Mucosa of descending colon (tissue), 3 donors: ENCODE measurements at regions not wholly inside any gene's neighbourhood (a gene's known extent, or its start where the extent isn't known, plus 50 kb on each side); places are given as distances from the start of the nearest gene placed in this dataset.
"Not testable (repeated sequence)": the region's sequence is repeated elsewhere in the genome, so short reads cannot be mapped to it uniquely, and the experiment has no call there.

Experiments
- ATAC-seq: fragments of 200-7000 bp; cut with Tn5 transposase; one replicate; pipeline ENCODE4 v1.9.1; 2020; ENCODE audit warnings: mild to moderate bottlenecking, moderate library complexity
- DNase-seq, 3 donors: peaks; one replicate each; pipeline ENCODE4 v3.0.0-alpha.2; 2020
- H3K36me3 ChIP-seq: fragments of 200-600 bp; one replicate; pipeline ENCODE4 v1.8.0; 2021; ENCODE audit warnings: low read depth, mild to moderate bottlenecking
- H3K4me1 ChIP-seq: fragments of 200-600 bp; one replicate; pipeline ENCODE4 v1.8.0; 2021; ENCODE audit warnings: low read depth, mild to moderate bottlenecking
- H3K4me3 ChIP-seq: fragments of 200-600 bp; one replicate; pipeline ENCODE4 v1.8.0; 2021; ENCODE audit warnings: mild to moderate bottlenecking
- H3K9me3 ChIP-seq: fragments of 200-600 bp; one replicate; pipeline ENCODE4 v1.8.0; 2021; ENCODE audit warnings: mild to moderate bottlenecking
- CTCF ChIP-seq: fragments of 200-600 bp; IDR thresholded peaks from one replicate; pipeline ENCODE4 v1.8.0; 2022; ENCODE audit warnings: antibody characterized with exemption, mild to moderate bottlenecking
- intact Hi-C, 2 donors: fragments of 100-400 bp; cut with DNase I in 1 of 2; cut with micrococcal nuclease in 1 of 2; formaldehyde crosslinking; loops; one replicate each; pipeline versions ENCODE4 v1.11.0 to v1.11.1; 2022; cut with DNase I, micrococcal nuclease
- donor health status: DM: no; HTN: no; CAD: no; lungs with moderate emphysema.
- donor health status: DM: no; HTN: no; CAD: no.
- donor health status: DM: no; HTN: yes; CAD: no.

GRCh38 chr20:22848364-22848763 is 186.7 kb upstream of the SSTR4 start:
- no peaks in the 10 kb centered on the region for H3K36me3 ChIP-seq
- H3K9me3 ChIP-seq: no peaks in the 10 kb centered on the region
- no peak for ATAC-seq
- H3K4me1 ChIP-seq: no peaks in the 10 kb centered on the region
- no peak for DNase-seq
- TF ChIP-seq CTCF: no peak
- intact Hi-C loops: no loop called here
- no peak overlapping the region for H3K4me3 ChIP-seq

GRCh38 chr20:22851679-22852346 is 183.3 kb upstream of the SSTR4 start:
- intact Hi-C loops, H3K4me3 ChIP-seq, H3K9me3 ChIP-seq, H3K4me1 ChIP-seq, ATAC-seq, H3K36me3 ChIP-seq: not testable (repeated sequence)
- TF ChIP-seq CTCF: peak; percentile 28
- DNase-seq: peak in 1 of 3 donors; percentile 21

GRCh38 chr20:22861231-22861980 is 173.7 kb upstream of the SSTR4 start:
- no peak for TF ChIP-seq CTCF
- Histone ChIP-seq H3K4me3 (no peak overlapping the region), H3K4me1 (no peaks in the 10 kb centered on the region), H3K9me3 (no peaks in the 10 kb centered on the region), H3K36me3 (no peaks in the 10 kb centered on the region)
- intact Hi-C loops: no loop called here
- DNase-seq (no peak), ATAC-seq (no peak)

- DNase-seq: no peak
- Histone ChIP-seq H3K9me3 (no peaks in the 10 kb centered on the region), H3K4me1 (no peaks in the 10 kb centered on the region), H3K36me3 (no peaks in the 10 kb centered on the region), H3K4me3 (no peak overlapping the region)
- intact Hi-C loops: no loop called here
- ATAC-seq: no peak
- no peak for TF ChIP-seq CTCF
Measured at GRCh38 chr20:22861990-22862389, 173.1 kb upstream of the SSTR4 start.

GRCh38 chr20:22862671-22863230 is 172.4 kb upstream of the SSTR4 start:
- Histone ChIP-seq H3K36me3 (no peaks in the 10 kb centered on the region), H3K4me1 (no peaks in the 10 kb centered on the region), H3K4me3 (no peak overlapping the region), H3K9me3 (no peaks in the 10 kb centered on the region)
- no peak for DNase-seq
- intact Hi-C loops: no loop called here
- TF ChIP-seq CTCF: no peak
- no peak for ATAC-seq
